ENCODE measurements at regions not wholly inside any gene's neighbourhood (a gene's known extent, or its start where the extent isn't known, plus 50 kb on each side); places are given as distances from the start of the nearest gene placed in this dataset.

- ChIA-PET CTCF (no interaction called here), POLR2A (ENCODE audit: low non-redundant PET) (no interaction called here)
- H3K4me1 ChIP-seq (ENCODE audit: insufficient read depth, low read length, poor library complexity, severe bottlenecking), result no peaks in the 10 kb centered on the region
- no peak for DNase-seq (ENCODE audit: low spot score)
- no peaks in the 10 kb centered on the region for H3K36me3 ChIP-seq (ENCODE audit: insufficient read depth, low read length, poor library complexity, severe bottlenecking)
- no peak for TF ChIP-seq CTCF (conservative IDR thresholded peaks at IDR 0.05; ENCODE audit: low read depth, low read length)
- TF ChIP-seq EZH2 (IDR thresholded peaks at IDR 0.05; ENCODE audit: borderline replicate concordance, low read depth, low read length, poor library complexity, severe bottlenecking), result no peak
- no TSS peak for BruUV-seq (replicated peaks)
- no peak overlapping the region for H3K27ac ChIP-seq (ENCODE audit: low read depth, low read length, poor library complexity, severe bottlenecking)
- no peak overlapping the region for H3K4me3 ChIP-seq (ENCODE audit: low read depth, low read length, poor library complexity, severe bottlenecking)
- H3K9me3 ChIP-seq (ENCODE audit: low read depth, low read length, poor library complexity, severe bottlenecking), result no peaks in the 10 kb centered on the region
- no peaks in the 10 kb centered on the region for H3K27me3 ChIP-seq (replicated peaks; ENCODE audit: insufficient read depth, low read depth, low read length, poor library complexity)
- intact Hi-C loops (cut with micrococcal nuclease; ENCODE audit: unreplicated experiment), result no loop called here
These were observed 372.5 kb downstream of the RNF144A start for GRCh38 chr2:7289697-7290096.

GRCh38 chr2:7292154-7292691, 375.0 kb downstream of the RNF144A start:
- no TSS peak for BruUV-seq (replicated peaks)
- no peak for DNase-seq (ENCODE audit: low spot score)
- Histone ChIP-seq H3K4me1 (ENCODE audit: insufficient read depth, low read length, poor library complexity, severe bottlenecking) (no peaks in the 10 kb centered on the region), H3K9me3 (ENCODE audit: low read depth, low read length, poor library complexity, severe bottlenecking) (no peaks in the 10 kb centered on the region), H3K36me3 (ENCODE audit: insufficient read depth, low read length, poor library complexity, severe bottlenecking) (no peaks in the 10 kb centered on the region), H3K27me3 (replicated peaks; ENCODE audit: insufficient read depth, low read depth, low read length, poor library complexity) (no peaks in the 10 kb centered on the region), H3K27ac (ENCODE audit: low read depth, low read length, poor library complexity, severe bottlenecking) (no peak overlapping the region), H3K4me3 (ENCODE audit: low read depth, low read length, poor library complexity, severe bottlenecking) (no peak overlapping the region)
- ChIA-PET POLR2A (ENCODE audit: low non-redundant PET) (no interaction called here), CTCF (interaction anchor here (0.5 kb wide), 1 partner anchor 89 kb away, joined by 3 read pairs; no protein-coding TSS in a partner anchor)
- no peak for TF ChIP-seq CTCF (conservative IDR thresholded peaks at IDR 0.05; ENCODE audit: low read depth, low read length)
- TF ChIP-seq EZH2 (IDR thresholded peaks at IDR 0.05; ENCODE audit: borderline replicate concordance, low read depth, low read length, poor library complexity, severe bottlenecking), result no peak
- intact Hi-C loops (cut with micrococcal nuclease; ENCODE audit: unreplicated experiment), result no loop called here

- CTCF ChIA-PET, result no interaction called here
- DNase-seq (ENCODE audit: low spot score), result no peak
- no TSS peak for BruUV-seq (replicated peaks)
These were observed 392.4 kb downstream of the RNF144A start for GRCh38 chr2:7309582-7309981.

More at GRCh38 chr2:7309582-7309981, 392.4 kb downstream of the RNF144A start:
- POLR2A ChIA-PET (ENCODE audit: low non-redundant PET), result no interaction called here
- TF ChIP-seq EZH2 (IDR thresholded peaks at IDR 0.05; ENCODE audit: borderline replicate concordance, low read depth, low read length, poor library complexity, severe bottlenecking), result no peak
- TF ChIP-seq CTCF (conservative IDR thresholded peaks at IDR 0.05; ENCODE audit: low read depth, low read length), result no peak
- H3K27me3 ChIP-seq (replicated peaks; ENCODE audit: insufficient read depth, low read depth, low read length, poor library complexity), result no peaks in the 10 kb centered on the region
- H3K4me3 ChIP-seq (ENCODE audit: low read depth, low read length, poor library complexity, severe bottlenecking), result no peak overlapping the region
- intact Hi-C loops (cut with micrococcal nuclease; ENCODE audit: unreplicated experiment), result no loop called here
- H3K9me3 ChIP-seq (ENCODE audit: low read depth, low read length, poor library complexity, severe bottlenecking), result no peaks in the 10 kb centered on the region
- no peaks in the 10 kb centered on the region for H3K36me3 ChIP-seq (ENCODE audit: insufficient read depth, low read length, poor library complexity, severe bottlenecking)
- H3K27ac ChIP-seq (ENCODE audit: low read depth, low read length, poor library complexity, severe bottlenecking), result no peak overlapping the region
- no peaks in the 10 kb centered on the region for H3K4me1 ChIP-seq (ENCODE audit: insufficient read depth, low read length, poor library complexity, severe bottlenecking)
